MM.1S (cell line): ENCODE measurements at regions not wholly inside any gene's neighbourhood (a gene's known extent, or its start where the extent isn't known, plus 50 kb on each side); places are given as distances from the start of the nearest gene placed in this dataset.

ENCODE experiments used
- DNase-seq: peaks from one replicate; pipeline ENCODE4 v3.0.0-alpha.2; 2015
- H2AFZ ChIP-seq: fragments of 300-600 bp; sonication (generic); 2 replicates; pipeline ENCODE4 v1.6.0; 2016; ENCODE audit warnings: antibody characterized with exemption, low read length
- H3F3A ChIP-seq: fragments of 300-600 bp; sonication (generic); 2 replicates; pipeline ENCODE4 v1.6.1; 2016; ENCODE audit warnings: mild to moderate bottlenecking, antibody characterized with exemption, low read length, moderate library complexity, mixed read lengths; ENCODE audit not compliant: insufficient read depth
- H3K27ac ChIP-seq: fragments of 300-600 bp; sonication (generic); 2 replicates; pipeline ENCODE4 v1.5.1; 2016; ENCODE audit warnings: mild to moderate bottlenecking, low read length
- H3K27me3 ChIP-seq: fragments of 300-600 bp; sonication (generic); replicated peaks from 2 replicates; pipeline ENCODE4 v1.6.0; 2016; ENCODE audit warnings: low read length; ENCODE audit not compliant: insufficient read depth
- H3K36me3 ChIP-seq: fragments of 300-600 bp; sonication (generic); replicated peaks from 2 replicates; pipeline ENCODE4 v1.6.1; 2016; ENCODE audit warnings: mild to moderate bottlenecking, low read length, mixed read lengths; ENCODE audit not compliant: insufficient read depth
- H3K4me1 ChIP-seq: fragments of 300-600 bp; sonication (generic); 2 replicates; pipeline ENCODE4 v1.6.1; 2016; ENCODE audit warnings: low read length, mixed read lengths
- H3K4me2 ChIP-seq: fragments of 300-600 bp; sonication (generic); 2 replicates; pipeline ENCODE4 v1.6.0; 2016; ENCODE audit warnings: low read depth, low read length
- H3K4me3 ChIP-seq: fragments of 300-600 bp; sonication (generic); 2 replicates; pipeline ENCODE4 v1.5.1; 2016; ENCODE audit warnings: low read length, mixed read lengths
- H3K79me2 ChIP-seq: fragments of 300-600 bp; sonication (generic); 2 replicates; pipeline ENCODE4 v1.6.1; 2016; ENCODE audit warnings: mixed run types, low read length, mixed read lengths
- H3K9ac ChIP-seq: fragments of 300-600 bp; sonication (generic); 2 replicates; pipeline ENCODE4 v1.6.1; 2016; ENCODE audit warnings: low read length, mixed read lengths
- H3K9me2 ChIP-seq: fragments of 300-600 bp; sonication (generic); replicated peaks from 2 replicates; pipeline ENCODE4 v1.6.1; 2016; ENCODE audit warnings: mild to moderate bottlenecking, low read length, mixed read lengths; ENCODE audit not compliant: insufficient read depth
- H3K9me3 ChIP-seq: fragments of 300-600 bp; sonication (generic); replicated peaks from 2 replicates; pipeline ENCODE4 v1.6.1; 2016; ENCODE audit warnings: mild to moderate bottlenecking, low read length, mixed read lengths; ENCODE audit not compliant: insufficient read depth
- H4K20me1 ChIP-seq: fragments of 300-600 bp; sonication (generic); 2 replicates; pipeline ENCODE4 v1.6.1; 2016; ENCODE audit warnings: mild to moderate bottlenecking, low read length, moderate library complexity, mixed read lengths; ENCODE audit not compliant: insufficient read depth
- EZH2 ChIP-seq: fragments of 300-600 bp; sonication (generic); optimal IDR thresholded peaks from 2 replicates; pipeline ENCODE3; 2017; ENCODE audit warnings: low read depth, mild to moderate bottlenecking, antibody characterized with exemption, low read length, mixed read lengths
- EZH2phosphoT487 ChIP-seq: fragments of 300-600 bp; sonication (generic); IDR thresholded peaks from 2 replicates; pipeline ENCODE4 v1.6.1; 2018; ENCODE audit warnings: antibody characterized with exemption, low read length
- TF ChIP-seq, protein P1 (sequence below): fragments of 300-600 bp; sonication (generic); IDR thresholded peaks from 2 replicates; pipeline ENCODE4 v1.5.1; 2016; ENCODE audit warnings: antibody characterized with exemption, low read length, mixed read lengths

DNA sequence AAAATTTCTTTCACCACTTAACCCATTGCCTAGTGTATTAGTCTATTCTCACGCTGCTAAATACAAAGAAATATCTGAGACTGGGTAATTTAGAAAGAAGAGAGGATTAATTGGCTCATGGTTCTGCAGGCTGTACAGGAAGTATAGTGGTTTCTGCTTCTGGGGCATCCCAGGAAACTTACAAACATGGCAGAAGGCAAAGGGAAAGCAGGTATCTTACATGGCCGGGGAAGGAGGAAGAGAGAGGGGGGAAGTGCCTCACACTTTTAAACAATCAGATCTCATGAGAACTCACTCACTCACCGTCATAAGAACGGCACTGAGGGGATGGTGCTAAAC, 931.4 kb upstream of the SOX9 start:
- H3F3A ChIP-seq, result no peaks in the 10 kb centered on the region
- no peaks in the 10 kb centered on the region for H3K9me2 ChIP-seq
- H3K9ac ChIP-seq, result no peak overlapping the region
- H4K20me1 ChIP-seq, result no peaks in the 10 kb centered on the region
- TF ChIP-seq EZH2 (no peak), EZH2phosphoT487 (no peak)
- TF ChIP-seq, protein P1, sequence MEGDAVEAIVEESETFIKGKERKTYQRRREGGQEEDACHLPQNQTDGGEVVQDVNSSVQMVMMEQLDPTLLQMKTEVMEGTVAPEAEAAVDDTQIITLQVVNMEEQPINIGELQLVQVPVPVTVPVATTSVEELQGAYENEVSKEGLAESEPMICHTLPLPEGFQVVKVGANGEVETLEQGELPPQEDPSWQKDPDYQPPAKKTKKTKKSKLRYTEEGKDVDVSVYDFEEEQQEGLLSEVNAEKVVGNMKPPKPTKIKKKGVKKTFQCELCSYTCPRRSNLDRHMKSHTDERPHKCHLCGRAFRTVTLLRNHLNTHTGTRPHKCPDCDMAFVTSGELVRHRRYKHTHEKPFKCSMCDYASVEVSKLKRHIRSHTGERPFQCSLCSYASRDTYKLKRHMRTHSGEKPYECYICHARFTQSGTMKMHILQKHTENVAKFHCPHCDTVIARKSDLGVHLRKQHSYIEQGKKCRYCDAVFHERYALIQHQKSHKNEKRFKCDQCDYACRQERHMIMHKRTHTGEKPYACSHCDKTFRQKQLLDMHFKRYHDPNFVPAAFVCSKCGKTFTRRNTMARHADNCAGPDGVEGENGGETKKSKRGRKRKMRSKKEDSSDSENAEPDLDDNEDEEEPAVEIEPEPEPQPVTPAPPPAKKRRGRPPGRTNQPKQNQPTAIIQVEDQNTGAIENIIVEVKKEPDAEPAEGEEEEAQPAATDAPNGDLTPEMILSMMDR, result no peak
- H3K27me3 ChIP-seq, result no peaks in the 10 kb centered on the region
- H3K4me1 ChIP-seq, result no peaks in the 10 kb centered on the region
- no peak for DNase-seq
- no peaks in the 10 kb centered on the region for H3K9me3 ChIP-seq
- no peak overlapping the region for H3K4me3 ChIP-seq
- no peak overlapping the region for H2AFZ ChIP-seq
- H3K36me3 ChIP-seq, result no peaks in the 10 kb centered on the region
- H3K27ac ChIP-seq, result no peak overlapping the region
- H3K4me2 ChIP-seq, result no peak overlapping the region
- no peaks in the 10 kb centered on the region for H3K79me2 ChIP-seq

DNA sequence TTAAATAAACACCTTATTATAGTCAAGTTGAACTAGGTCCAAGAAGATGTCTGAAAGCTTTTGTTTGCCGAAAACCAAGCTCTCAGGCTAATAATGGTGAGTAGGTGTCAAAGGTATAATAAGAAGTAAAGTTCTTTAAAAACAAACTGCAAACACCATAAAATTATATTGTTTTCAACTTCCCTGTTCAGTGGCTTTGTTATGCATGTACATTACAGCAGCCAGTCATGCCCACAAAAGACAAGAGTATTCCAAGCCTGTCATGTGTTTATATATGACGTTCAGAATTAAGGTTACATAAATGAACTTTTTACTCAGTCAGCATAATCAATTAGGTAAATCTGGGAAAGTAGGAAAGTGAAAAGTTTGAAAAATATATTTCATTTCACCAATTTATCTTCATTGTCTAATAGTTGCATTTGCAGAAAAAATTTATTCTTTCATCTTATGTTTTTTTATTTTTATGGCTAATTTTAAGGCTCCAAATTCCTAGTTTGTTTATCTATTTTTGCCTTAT, 928.7 kb upstream of the SOX9 start:
- no peaks in the 10 kb centered on the region for H3K79me2 ChIP-seq
- no peaks in the 10 kb centered on the region for H3K27me3 ChIP-seq
- no peaks in the 10 kb centered on the region for H3F3A ChIP-seq
- H3K4me2 ChIP-seq, result no peak overlapping the region
- H4K20me1 ChIP-seq, result no peaks in the 10 kb centered on the region
- no peaks in the 10 kb centered on the region for H3K9me3 ChIP-seq
- TF ChIP-seq EZH2phosphoT487 (no peak), EZH2 (no peak)
- TF ChIP-seq, protein P1, result no peak
- no peak overlapping the region for H3K27ac ChIP-seq
- H3K9me2 ChIP-seq, result no peaks in the 10 kb centered on the region
- no peaks in the 10 kb centered on the region for H3K36me3 ChIP-seq
- no peaks in the 10 kb centered on the region for H3K4me1 ChIP-seq
- no peak overlapping the region for H3K9ac ChIP-seq
- no peak overlapping the region for H3K4me3 ChIP-seq
- DNase-seq, result no peak
- H2AFZ ChIP-seq, result no peak overlapping the region

DNA sequence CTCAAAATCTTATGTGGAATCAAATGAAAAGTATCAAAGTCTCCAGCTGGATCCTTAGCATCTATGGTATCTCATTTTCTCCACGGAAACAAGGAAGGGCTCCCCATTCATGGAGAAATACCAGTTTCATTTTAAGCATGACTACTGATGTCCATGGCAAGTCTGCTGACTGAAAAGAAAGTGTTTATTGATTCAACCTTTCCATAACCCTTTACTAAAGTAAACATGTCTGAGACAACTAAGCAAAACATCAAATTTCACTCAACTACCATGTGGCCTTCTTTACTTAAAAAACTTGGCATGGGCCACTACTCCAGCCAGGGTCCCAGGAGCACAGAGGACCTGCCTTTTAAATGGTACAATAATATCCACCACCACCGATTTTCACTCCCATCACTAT, 928.0 kb upstream of the SOX9 start:
- no peak overlapping the region for H2AFZ ChIP-seq
- no peak overlapping the region for H3K4me2 ChIP-seq
- no peak for DNase-seq
- no peaks in the 10 kb centered on the region for H3K36me3 ChIP-seq
- no peaks in the 10 kb centered on the region for H3K27me3 ChIP-seq
- H3F3A ChIP-seq, result no peaks in the 10 kb centered on the region
- H3K4me1 ChIP-seq, result no peaks in the 10 kb centered on the region
- H3K9ac ChIP-seq, result no peak overlapping the region
- H4K20me1 ChIP-seq, result no peaks in the 10 kb centered on the region
- no peaks in the 10 kb centered on the region for H3K79me2 ChIP-seq
- no peak overlapping the region for H3K27ac ChIP-seq
- TF ChIP-seq EZH2phosphoT487, result no peak
- TF ChIP-seq EZH2, result no peak
- TF ChIP-seq, protein P1, result no peak
- H3K9me2 ChIP-seq, result no peaks in the 10 kb centered on the region
- no peaks in the 10 kb centered on the region for H3K9me3 ChIP-seq
- H3K4me3 ChIP-seq, result no peak overlapping the region
